H9 (cell line): ENCODE measurements at regions not wholly inside any gene's neighbourhood (a gene's known extent, or its start where the extent isn't known, plus 50 kb on each side); places are given as distances from the start of the nearest gene placed in this dataset.

Experiments
- DNase-seq: peaks from one replicate; pipeline ENCODE4 v3.0.0-alpha.2; 2017
- H2AFZ ChIP-seq: one replicate; pipeline ENCODE4 v1.6.1; 2013; ENCODE audit warnings: mild to moderate bottlenecking, low read length, control low read depth, moderate library complexity
- H2AK5ac ChIP-seq: 2 replicates; pipeline ENCODE4 v1.6.1; 2013; ENCODE audit warnings: low read length, control low read depth, mixed read lengths; ENCODE audit not compliant: insufficient read length
- H2BK120ac ChIP-seq: one replicate; pipeline ENCODE4 v1.6.1; 2013; ENCODE audit warnings: low read depth, mild to moderate bottlenecking, low read length, control low read depth, inconsistent platforms; ENCODE audit not compliant: poor library complexity, severe bottlenecking
- H2BK12ac ChIP-seq: 2 replicates; pipeline ENCODE4 v1.6.1; 2013; ENCODE audit warnings: low read length, control low read depth, mixed read lengths, low read depth; ENCODE audit not compliant: insufficient read length
- H2BK15ac ChIP-seq: 2 replicates; pipeline ENCODE4 v1.6.1; 2013; ENCODE audit warnings: low read depth, low read length, control low read depth
- H2BK20ac ChIP-seq: one replicate; pipeline ENCODE4 v1.6.1; 2013; ENCODE audit warnings: low read depth, mild to moderate bottlenecking, low read length, control low read depth, inconsistent platforms; ENCODE audit not compliant: poor library complexity, severe bottlenecking
- H2BK5ac ChIP-seq: 2 replicates; pipeline ENCODE4 v1.6.1; 2013; ENCODE audit warnings: low read length, control low read depth, mixed read lengths; ENCODE audit not compliant: insufficient read length
- H3K14ac ChIP-seq: 2 replicates; pipeline ENCODE4 v1.6.1; 2013; ENCODE audit warnings: low read length, control low read depth; ENCODE audit not compliant: insufficient read depth
- H3K18ac ChIP-seq: 2 replicates; pipeline ENCODE4 v1.6.1; 2013; ENCODE audit warnings: low read depth, mild to moderate bottlenecking, mixed read lengths, low read length, control low read depth; ENCODE audit not compliant: insufficient read length
- H3K23ac ChIP-seq: 2 replicates; pipeline ENCODE4 v1.6.1; 2013; ENCODE audit warnings: low read length, control low read depth, mixed read lengths, low read depth; ENCODE audit not compliant: insufficient read length
- H3K23me2 ChIP-seq: 2 replicates; pipeline ENCODE4 v1.6.1; 2013; ENCODE audit warnings: low read depth, mild to moderate bottlenecking, mixed read lengths, low read length, control low read depth; ENCODE audit not compliant: insufficient read length, poor library complexity, severe bottlenecking
- H3K27ac ChIP-seq: 2 replicates; pipeline ENCODE4 v1.5.1; 2013; ENCODE audit warnings: low read length, control low read depth, mixed read lengths, low read depth; ENCODE audit not compliant: insufficient read length
- H3K27me3 ChIP-seq: 2 replicates; pipeline ENCODE4 v1.6.1; 2013; ENCODE audit warnings: low read length, control low read depth, inconsistent platforms; ENCODE audit not compliant: insufficient read depth
- H3K4ac ChIP-seq: 2 replicates; pipeline ENCODE4 v1.6.1; 2013; ENCODE audit warnings: low read depth, mild to moderate bottlenecking, control low read depth, inconsistent platforms, low read length, moderate library complexity
- H3K4me1 ChIP-seq: 2 replicates; pipeline ENCODE4 v1.6.1; 2013; ENCODE audit warnings: low read length, control low read depth, inconsistent platforms; ENCODE audit not compliant: insufficient read depth
- H3K4me2 ChIP-seq: 2 replicates; pipeline ENCODE4 v1.6.1; 2013; ENCODE audit warnings: low read length, control low read depth, mixed read lengths; ENCODE audit not compliant: insufficient read length, insufficient read depth
- H3K56ac ChIP-seq: 2 replicates; pipeline ENCODE4 v1.6.1; 2013; ENCODE audit warnings: low read depth, mild to moderate bottlenecking, mixed read lengths, low read length, control low read depth; ENCODE audit not compliant: insufficient read length
- H3K79me1 ChIP-seq: 2 replicates; pipeline ENCODE4 v1.6.1; 2013; ENCODE audit warnings: low read depth, mild to moderate bottlenecking, moderate library complexity, low read length, control low read depth, inconsistent platforms; ENCODE audit not compliant: insufficient read depth, poor library complexity, severe bottlenecking
- H3K79me2 ChIP-seq: 2 replicates; pipeline ENCODE4 v1.6.1; 2013; ENCODE audit warnings: low read length, control low read depth, inconsistent platforms; ENCODE audit not compliant: insufficient read depth
- H3K9ac ChIP-seq: 2 replicates; pipeline ENCODE4 v1.6.1; 2013; ENCODE audit warnings: low read length, control low read depth, mixed read lengths; ENCODE audit not compliant: insufficient read length; ENCODE audit errors: extremely low read depth
- H3K9me3 ChIP-seq: one replicate; pipeline ENCODE4 v1.6.1; 2013; ENCODE audit warnings: low read depth, low read length, inconsistent platforms; ENCODE audit not compliant: control insufficient read depth
- H3T11ph ChIP-seq: one replicate; pipeline ENCODE4 v1.6.1; 2013; ENCODE audit warnings: mild to moderate bottlenecking, low read length, control low read depth, inconsistent platforms
- H4K20me1 ChIP-seq: one replicate; pipeline ENCODE4 v1.6.1; 2013; ENCODE audit not compliant: control insufficient read depth, insufficient read length, insufficient read depth
- H4K5ac ChIP-seq: 2 replicates; pipeline ENCODE4 v1.6.1; 2013; ENCODE audit warnings: low read depth, mild to moderate bottlenecking, mixed read lengths, low read length, control low read depth; ENCODE audit not compliant: insufficient read length
- H4K8ac ChIP-seq: replicated peaks from 2 replicates; pipeline ENCODE4 v1.6.1; 2013; ENCODE audit warnings: low read length, control low read depth, mixed read lengths, low read depth; ENCODE audit not compliant: insufficient read length
- H4K91ac ChIP-seq: 2 replicates; pipeline ENCODE4 v1.6.1; 2013; ENCODE audit warnings: low read depth, mild to moderate bottlenecking, moderate library complexity, mixed read lengths, low read length, control low read depth; ENCODE audit not compliant: insufficient read length
- H3K27ac Mint-ChIP-seq, 3 experiments: 2 replicates in 2 of 3; 3 replicates in 1 of 3; pipeline ENCODE4 v1.8.0; 2020 to 2021; ENCODE audit warnings: mixed read lengths in 3 of 3, mild to moderate bottlenecking in 1 of 3, moderate library complexity in 1 of 3
- H3K27me3 Mint-ChIP-seq: 2 replicates; pipeline ENCODE4 v1.8.0; 2021; ENCODE audit warnings: low read depth, mild to moderate bottlenecking, moderate library complexity, mixed read lengths
- H3K36me3 Mint-ChIP-seq, 3 experiments: 2 replicates in 2 of 3; 3 replicates in 1 of 3; pipeline ENCODE4 v1.8.0; 2020 to 2021; ENCODE audit warnings: low read depth in 3 of 3, mixed read lengths in 3 of 3; ENCODE audit not compliant: insufficient read depth in 1 of 3
- H3K4me1 Mint-ChIP-seq, 2 experiments: 2 replicates each; pipeline ENCODE4 v1.8.0; 2020; ENCODE audit warnings: mixed read lengths in 2 of 2
- H3K4me3 Mint-ChIP-seq, 2 experiments: 2 replicates in 1 of 2; 3 replicates in 1 of 2; pipeline ENCODE4 v1.8.0; 2020 to 2021; ENCODE audit warnings: mild to moderate bottlenecking in 2 of 2, mixed read lengths in 2 of 2, moderate library complexity in 1 of 2
- H3K9me3 Mint-ChIP-seq, 2 experiments: 2 replicates in 1 of 2; 3 replicates in 1 of 2; pipeline ENCODE4 v1.8.0; 2020; ENCODE audit warnings: mild to moderate bottlenecking in 2 of 2, mixed read lengths in 2 of 2, moderate library complexity in 1 of 2
- CTCF ChIP-seq: fragments of 200-600 bp; sonication (generic); conservative IDR thresholded peaks from 3 replicates; pipeline ENCODE4 v1.8.0; 2021; ENCODE audit warnings: antibody characterized with exemption, mild to moderate bottlenecking
- WGBS: extraction: QIAGEN DNeasy Blood & Tissue Kit; methylation state at CpG from one replicate; pipeline ENCODE4 v1.1.7; 2013; ENCODE audit warnings: missing lambda C conversion rate, low lambda C conversion rate, mixed read lengths; ENCODE audit not compliant: insufficient read length; ENCODE audit errors: extremely low coverage; 5-methylcytosine and 5-hydroxymethylcytosine counted together

DNA sequence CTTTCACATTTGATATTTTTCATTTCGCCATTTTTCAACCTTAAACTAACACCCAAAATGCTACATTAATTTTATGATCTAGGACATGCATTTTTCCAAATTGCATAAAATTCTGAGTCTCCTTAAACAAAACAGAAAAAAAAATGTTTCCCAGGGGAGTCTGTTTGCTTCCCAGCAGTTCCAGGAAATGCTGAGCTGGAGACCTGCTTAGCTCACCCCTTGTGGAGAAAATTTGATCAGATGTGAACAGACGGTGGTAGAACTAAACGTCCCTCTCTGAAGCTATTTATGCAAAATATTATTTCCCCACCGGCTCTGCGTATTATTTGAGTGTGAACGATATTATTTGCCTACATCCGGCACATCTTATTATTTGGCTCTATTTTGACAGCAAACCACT is 74.9 kb upstream of the AGAP1 start:
- Histone ChIP-seq H3K4me1 (no peaks in the 10 kb centered on the region), H2BK12ac (no peak overlapping the region), H3K27me3 (no peaks in the 10 kb centered on the region), H3K27ac (no peak overlapping the region), H4K5ac (no peak overlapping the region), H3K79me1 (no peaks in the 10 kb centered on the region), H4K8ac (no peak overlapping the region), H3K56ac (no peak overlapping the region), H2BK15ac (no peak overlapping the region), H2BK20ac (no peak overlapping the region), H3K4ac (no peak overlapping the region), H2BK120ac (no peak overlapping the region), H2AFZ (no peak overlapping the region), H3T11ph (no peak overlapping the region), H3K9me3 (no peaks in the 10 kb centered on the region), H3K79me2 (no peaks in the 10 kb centered on the region), H3K4me2 (no peak overlapping the region), H3K9ac (no peak overlapping the region), H2AK5ac (no peak overlapping the region), H4K91ac (no peak overlapping the region), H3K23ac (no peak overlapping the region), H2BK5ac (no peak overlapping the region), H4K20me1 (no peaks in the 10 kb centered on the region), H3K18ac (no peak overlapping the region), H3K14ac (no peak overlapping the region), H3K23me2 (no peaks in the 10 kb centered on the region)
- no peak for TF ChIP-seq CTCF
- no peak overlapping the region for H3K27ac Mint-ChIP-seq
- no peak overlapping the region for H3K4me3 Mint-ChIP-seq
- H3K27me3 Mint-ChIP-seq, result peaks cover 3% of the 10 kb centered on the region
- 100% methylated on average over 1 of the region's 7 CpGs for WGBS
- H3K4me1 Mint-ChIP-seq, result peaks cover 6 to 9% of the 10 kb centered on the region in 2 experiments; a peak in 3 of 4 replicates
- no peaks in the 10 kb centered on the region for H3K36me3 Mint-ChIP-seq
- DNase-seq, result no peak
- H3K9me3 Mint-ChIP-seq, result peaks cover 0 to 5% of the 10 kb centered on the region in 2 experiments; a peak in 2 of 5 replicates
